ENCODE measurements at regions not wholly inside any gene's neighbourhood (a gene's known extent, or its start where the extent isn't known, plus 50 kb on each side); places are given as distances from the start of the nearest gene placed in this dataset.

GRCh38 chr5:123914333-123914732 lies 402.4 kb downstream of the CSNK1G3 start:
- no peak for ATAC-seq
- H3K9me3 Mint-ChIP-seq: peaks cover 10% of the 10 kb centered on the region in 2 donors
- no peak for DNase-seq (ENCODE audit: low spot score in 2 of 2)
- H3K27ac Mint-ChIP-seq: no peak overlapping the region
- H3K36me3 Mint-ChIP-seq: no peaks in the 10 kb centered on the region

- Mint-ChIP-seq H3K9me3 (peaks cover 0 to 4% of the 10 kb centered on the region in 2 donors), H3K27ac (no peak overlapping the region), H3K36me3 (no peaks in the 10 kb centered on the region)
- no peak for ATAC-seq
- no peak for DNase-seq (ENCODE audit: low spot score in 2 of 2)
Observed at GRCh38 chr5:123907349-123907748, 395.4 kb downstream of the CSNK1G3 start.

DNA sequence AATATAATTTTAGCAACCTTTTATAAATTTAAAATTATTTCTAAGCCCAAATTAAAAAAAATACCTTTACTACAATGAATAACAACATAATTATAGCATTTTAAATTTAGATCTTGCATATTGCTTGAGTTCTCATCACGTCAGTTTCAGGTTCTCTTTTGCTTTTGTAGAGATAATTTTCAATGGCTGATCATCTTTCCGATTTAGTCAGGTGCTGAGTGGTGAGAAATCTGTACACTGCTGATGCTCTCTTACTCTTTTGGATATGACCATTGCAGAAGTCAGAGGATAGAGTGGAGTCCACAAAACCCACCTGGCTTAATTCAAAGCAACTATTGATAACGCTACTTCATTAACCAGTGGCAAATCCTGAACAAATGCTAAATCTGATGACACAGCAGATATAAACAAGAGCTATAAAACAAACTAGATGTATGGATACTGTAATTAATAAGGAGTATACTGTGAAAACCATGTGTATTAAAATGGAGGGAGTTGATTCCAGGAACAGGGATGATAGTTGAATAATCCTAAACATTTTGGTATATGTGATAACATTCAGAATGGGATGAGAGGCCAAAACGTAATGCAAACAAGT lies 394.8 kb downstream of the CSNK1G3 start:
- H3K27ac Mint-ChIP-seq: no peak overlapping the region
- no peak for DNase-seq (ENCODE audit: low spot score in 2 of 2)
- H3K9me3 Mint-ChIP-seq: peaks cover 0 to 4% of the 10 kb centered on the region in 2 donors
- no peaks in the 10 kb centered on the region for H3K36me3 Mint-ChIP-seq
- ATAC-seq: no peak

DNA sequence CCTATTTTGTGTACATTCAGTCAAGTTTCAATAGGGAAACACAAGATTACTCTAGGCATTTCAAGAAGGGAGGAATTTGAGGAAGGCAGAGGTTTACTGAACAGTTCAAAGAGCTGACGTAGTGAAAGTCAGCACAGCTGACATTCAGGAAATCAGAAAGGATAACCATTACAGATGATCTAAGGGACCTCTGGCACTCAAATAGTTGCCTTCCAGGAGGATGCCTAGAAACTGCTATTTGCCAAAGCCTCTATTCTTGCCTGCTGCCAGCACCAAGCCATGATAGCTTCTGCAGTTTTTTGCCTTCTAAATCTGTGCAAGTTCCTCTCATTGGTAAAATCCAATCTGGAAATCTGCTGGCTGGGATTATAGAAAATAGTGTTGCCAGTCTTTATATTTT lies 373.1 kb downstream of the CSNK1G3 start:
- peaks cover 0 to 2% of the 10 kb centered on the region in 2 donors for H3K9me3 Mint-ChIP-seq
- H3K27ac Mint-ChIP-seq: no peak overlapping the region
- no peaks in the 10 kb centered on the region for H3K36me3 Mint-ChIP-seq
- DNase-seq (ENCODE audit: low spot score in 2 of 2): no peak
- no peak for ATAC-seq

GRCh38 chr5:123882965-123883345 lies 371.0 kb downstream of the CSNK1G3 start:
- Mint-ChIP-seq H3K9me3 (peaks cover 0 to 2% of the 10 kb centered on the region in 2 donors), H3K36me3 (no peaks in the 10 kb centered on the region), H3K27ac (no peak overlapping the region)
- ATAC-seq: no peak
- DNase-seq (ENCODE audit: low spot score in 2 of 2): no peak

GRCh38 chr5:123882319-123882964 lies 370.5 kb downstream of the CSNK1G3 start:
- Mint-ChIP-seq H3K27ac (no peak overlapping the region), H3K9me3 (peaks cover 0 to 2% of the 10 kb centered on the region in 2 donors), H3K36me3 (no peaks in the 10 kb centered on the region)
- DNase-seq (ENCODE audit: low spot score in 2 of 2): no peak
- no peak for ATAC-seq

DNA sequence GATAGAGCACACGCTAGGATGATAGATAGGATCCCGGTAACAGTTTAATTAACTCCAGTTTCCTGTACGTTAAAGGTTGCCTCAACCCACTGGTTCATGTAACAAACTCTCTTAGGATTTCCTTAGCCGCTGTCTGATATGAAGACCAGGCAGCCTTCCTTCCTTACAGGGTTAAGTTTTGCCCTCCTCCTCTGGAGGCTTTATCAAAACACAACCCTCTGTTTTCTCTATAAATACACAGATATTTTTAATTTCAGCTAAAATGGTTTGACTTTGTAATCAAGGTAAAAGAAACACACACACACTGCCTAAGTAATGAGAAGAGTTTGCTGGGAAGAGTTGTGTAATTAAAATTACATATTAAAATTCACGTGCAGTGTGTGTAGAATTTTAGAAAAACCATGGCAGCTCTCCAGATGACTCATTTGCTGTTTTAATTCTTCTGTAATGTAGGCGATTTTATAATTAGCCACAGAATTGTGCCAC lies 369.8 kb downstream of the CSNK1G3 start:
- no peak overlapping the region for H3K27ac Mint-ChIP-seq
- H3K36me3 Mint-ChIP-seq: no peaks in the 10 kb centered on the region
- ATAC-seq (no peak), DNase-seq (ENCODE audit: low spot score in 2 of 2) (no peak)
- peaks cover 0 to 2% of the 10 kb centered on the region in 2 donors for H3K9me3 Mint-ChIP-seq

- Mint-ChIP-seq H3K36me3 (no peaks in the 10 kb centered on the region), H3K27ac (no peak overlapping the region), H3K9me3 (peaks cover 0 to 4% of the 10 kb centered on the region in 2 donors)
- ATAC-seq: no peak
- no peak for DNase-seq (ENCODE audit: low spot score in 2 of 2)
Observed at GRCh38 chr5:123880875-123881274, 368.9 kb downstream of the CSNK1G3 start.

- Mint-ChIP-seq H3K9me3 (peaks cover 0 to 4% of the 10 kb centered on the region in 2 donors), H3K36me3 (no peaks in the 10 kb centered on the region), H3K27ac (no peak overlapping the region)
- DNase-seq (ENCODE audit: low spot score in 2 of 2) (no peak), ATAC-seq (no peak)
Observed at GRCh38 chr5:123879071-123879470, 367.1 kb downstream of the CSNK1G3 start.

DNA sequence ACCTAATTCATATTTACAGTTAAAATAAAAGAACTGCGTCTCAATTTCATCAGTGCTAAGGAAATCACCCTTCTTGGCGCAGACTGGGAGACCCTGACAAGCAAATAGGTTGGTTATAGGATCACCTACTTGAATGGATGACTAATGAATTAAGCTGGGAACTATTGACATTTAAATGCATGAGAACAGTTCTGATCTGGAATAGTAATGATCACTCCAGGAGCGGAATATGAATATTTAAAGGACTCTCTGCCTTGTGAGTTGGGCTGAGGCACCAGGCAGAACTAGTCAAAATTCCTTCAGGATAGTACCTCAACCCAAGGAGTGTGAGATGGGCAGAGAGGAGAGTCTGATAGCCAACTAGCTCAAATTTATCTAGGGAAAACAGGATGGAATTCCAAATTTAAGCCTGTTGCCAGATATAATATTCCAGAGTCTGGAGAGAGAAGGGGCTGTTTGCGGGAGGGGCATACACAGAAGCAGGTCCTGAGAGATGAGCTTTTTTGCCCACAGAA lies 364.4 kb downstream of the CSNK1G3 start:
- Mint-ChIP-seq H3K36me3 (no peaks in the 10 kb centered on the region), H3K9me3 (peaks cover 3 to 13% of the 10 kb centered on the region in 2 donors), H3K27ac (no peak overlapping the region)
- DNase-seq (ENCODE audit: low spot score in 2 of 2): no peak
- no peak for ATAC-seq

GRCh38 chr5:123875561-123876275 lies 363.7 kb downstream of the CSNK1G3 start:
- no peak overlapping the region for H3K27ac Mint-ChIP-seq
- DNase-seq (ENCODE audit: low spot score in 2 of 2) (no peak), ATAC-seq (no peak)
- no peaks in the 10 kb centered on the region for H3K36me3 Mint-ChIP-seq
- peaks cover 3 to 13% of the 10 kb centered on the region in 2 donors for H3K9me3 Mint-ChIP-seq

DNA sequence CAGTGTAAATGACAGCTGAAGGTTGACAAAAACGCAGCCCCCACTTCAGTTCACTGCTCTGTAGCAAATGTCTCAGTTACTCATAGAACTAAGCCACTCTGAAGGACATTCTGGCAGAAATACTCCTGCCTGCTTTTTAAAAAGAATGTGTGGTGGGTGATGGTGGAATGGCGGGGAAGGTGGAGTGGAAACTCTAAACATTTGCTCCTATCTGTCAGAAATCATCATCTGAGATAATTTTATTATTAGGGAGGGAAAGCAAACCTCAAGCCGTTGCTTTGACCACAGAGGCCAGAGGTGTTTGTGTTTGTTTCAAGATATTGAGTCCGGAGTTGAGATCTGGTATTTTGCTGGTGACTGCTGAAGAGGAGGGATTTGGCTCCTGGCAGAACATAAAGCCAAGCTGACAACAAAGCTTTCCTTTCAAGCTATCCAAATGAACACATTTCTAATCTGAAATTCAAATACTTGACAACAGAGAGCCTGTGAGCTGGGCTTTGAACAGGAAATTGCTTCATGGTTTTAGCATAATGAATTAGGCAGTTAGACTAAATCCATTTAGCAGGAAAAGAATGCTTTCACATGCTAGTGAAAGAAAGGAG lies 362.7 kb downstream of the CSNK1G3 start:
- no peaks in the 10 kb centered on the region for H3K36me3 Mint-ChIP-seq
- H3K27ac Mint-ChIP-seq: no peak overlapping the region
- peaks cover 3 to 13% of the 10 kb centered on the region in 2 donors for H3K9me3 Mint-ChIP-seq
- DNase-seq (ENCODE audit: low spot score in 2 of 2) (no peak), ATAC-seq (no peak)

DNA sequence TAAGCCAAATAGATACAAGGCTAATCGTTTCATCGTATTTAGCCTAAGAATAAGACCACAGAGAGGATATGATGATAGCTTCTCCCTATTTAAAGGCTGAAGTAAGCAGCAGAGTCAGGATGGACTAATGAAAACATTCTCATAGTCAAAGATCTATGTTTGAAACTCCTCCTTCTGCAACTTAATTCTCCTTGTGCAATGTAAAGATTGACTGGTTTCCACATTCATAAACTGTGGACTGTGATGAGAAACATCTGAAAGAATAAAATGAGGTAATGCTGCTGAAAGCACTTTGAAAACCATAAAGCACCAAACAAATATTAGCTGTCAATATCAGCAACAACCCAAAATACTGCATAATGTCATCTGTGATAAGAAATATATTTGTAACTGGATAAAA lies 361.9 kb downstream of the CSNK1G3 start:
- H3K27ac Mint-ChIP-seq: no peak overlapping the region
- ATAC-seq (no peak), DNase-seq (ENCODE audit: low spot score in 2 of 2) (no peak)
- H3K36me3 Mint-ChIP-seq: no peaks in the 10 kb centered on the region
- peaks cover 3 to 13% of the 10 kb centered on the region in 2 donors for H3K9me3 Mint-ChIP-seq

DNA sequence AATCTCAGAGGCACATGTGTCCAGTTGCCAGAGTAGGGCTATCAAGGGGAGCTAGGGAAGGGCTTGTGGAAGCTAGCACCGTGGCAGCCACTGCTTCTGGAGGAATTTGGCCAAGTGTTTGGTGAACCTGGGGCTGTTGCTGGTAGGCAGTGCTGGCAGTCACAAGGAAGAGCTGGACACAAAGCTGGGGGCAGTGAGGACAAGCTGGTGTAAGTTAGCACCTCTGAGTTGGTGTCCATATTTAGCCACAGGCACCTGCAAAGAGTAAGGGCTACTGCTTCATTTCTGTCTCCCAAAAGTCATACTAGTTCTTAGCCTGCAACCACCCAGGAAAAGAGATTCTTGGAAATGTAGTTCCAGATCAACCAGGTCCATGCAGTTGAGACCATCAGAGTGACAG lies 359.4 kb downstream of the CSNK1G3 start:
- H3K36me3 Mint-ChIP-seq: no peaks in the 10 kb centered on the region
- no peak overlapping the region for H3K27ac Mint-ChIP-seq
- H3K9me3 Mint-ChIP-seq: peaks cover 9 to 14% of the 10 kb centered on the region in 2 donors
- no peak for DNase-seq (ENCODE audit: low spot score in 2 of 2)
- no peak for ATAC-seq

DNA sequence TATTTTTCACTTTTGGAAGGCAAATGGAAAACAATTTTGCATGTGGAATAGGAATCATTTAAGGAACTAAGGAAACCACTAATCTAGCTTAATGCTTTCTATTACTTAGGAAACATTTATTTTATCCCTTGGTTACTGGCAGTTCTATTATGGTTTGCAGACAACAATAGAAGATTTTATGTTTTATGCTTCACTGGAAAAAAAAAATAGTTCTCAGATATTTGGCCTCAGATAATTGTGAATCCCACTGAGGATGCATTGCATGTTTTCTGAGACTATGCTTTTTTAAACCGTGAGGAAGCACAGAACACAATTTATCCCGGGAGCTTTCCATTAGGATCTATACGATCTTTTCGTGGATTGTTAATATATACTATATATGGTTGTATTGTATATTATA lies 356.9 kb downstream of the CSNK1G3 start:
- DNase-seq (ENCODE audit: low spot score in 2 of 2) (no peak), ATAC-seq (no peak)
- H3K9me3 Mint-ChIP-seq: peaks cover 9 to 13% of the 10 kb centered on the region in 2 donors
- no peak overlapping the region for H3K27ac Mint-ChIP-seq
- no peaks in the 10 kb centered on the region for H3K36me3 Mint-ChIP-seq

GRCh38 chr5:123868267-123868666 lies 356.3 kb downstream of the CSNK1G3 start:
- H3K9me3 Mint-ChIP-seq: peaks cover 9 to 13% of the 10 kb centered on the region in 2 donors
- no peak for ATAC-seq
- no peaks in the 10 kb centered on the region for H3K36me3 Mint-ChIP-seq

GRCh38 chr5:123865641-123866040 lies 353.7 kb downstream of the CSNK1G3 start:
- ATAC-seq (no peak), DNase-seq (ENCODE audit: low spot score in 2 of 2) (no peak)
- H3K9me3 Mint-ChIP-seq: peaks cover 4 to 8% of the 10 kb centered on the region in 2 donors
- H3K27ac Mint-ChIP-seq: no peak overlapping the region
- no peaks in the 10 kb centered on the region for H3K36me3 Mint-ChIP-seq

More at GRCh38 chr5:123868267-123868666, 356.3 kb downstream of the CSNK1G3 start:
- no peak overlapping the region for H3K27ac Mint-ChIP-seq
- DNase-seq (ENCODE audit: low spot score in 2 of 2): no peak
